Adrenal gland (tissue), 5 donors: ENCODE measurements at regions not wholly inside any gene's neighbourhood (a gene's known extent, or its start where the extent isn't known, plus 50 kb on each side); places are given as distances from the start of the nearest gene placed in this dataset.

ENCODE experiments used
- CTCF ChIP-seq, 6 experiments: fragments of 450-650 bp in 4 of 6; fragments of 200-600 bp in 2 of 6; sonication (generic) in 1 of 6; IDR thresholded peaks; 1 replicate in 5 of 6; 2 replicates in 1 of 6; pipeline versions ENCODE4 v1.5.1 to v1.8.0; 2016 to 2021; ENCODE audit warnings: antibody characterized with exemption in 6 of 6, mild to moderate bottlenecking in 2 of 6, moderate library complexity in 1 of 6
- POLR2A ChIP-seq, 2 donors: fragments of 450-650 bp; IDR thresholded peaks; one replicate each; pipeline ENCODE4 v1.6.1; 2017; ENCODE audit warnings: antibody characterized with exemption in 2 of 2, mild to moderate bottlenecking in 2 of 2, moderate library complexity in 1 of 2
- donor health status: DM: no; HTN: no; CAD: no.

- no peak for TF ChIP-seq CTCF (IDR thresholded peaks at IDR 0.05)
- no peak for TF ChIP-seq POLR2A (IDR thresholded peaks at IDR 0.05)
Observed at GRCh38 chr6:132147530-132148011, 196.4 kb upstream of the CCN2 start.
